T-helper 2 cell treated with Interferon-gamma antibody and Interleukin-4, amounts not matched to agents 100 ng/mL and 5 ng/mL, for 36 hours (primary cell): ENCODE measurements at regions not wholly inside any gene's neighbourhood (a gene's known extent, or its start where the extent isn't known, plus 50 kb on each side); places are given as distances from the start of the nearest gene placed in this dataset.
"Not testable (repeated sequence)": the region's sequence is repeated elsewhere in the genome, so short reads cannot be mapped to it uniquely, and the experiment has no call there.

Experiments
- intact Hi-C: fragments of 100-400 bp; cut with micrococcal nuclease; formaldehyde crosslinking; loops from one replicate; pipeline ENCODE4 v1.15.1; 2023

DNA sequence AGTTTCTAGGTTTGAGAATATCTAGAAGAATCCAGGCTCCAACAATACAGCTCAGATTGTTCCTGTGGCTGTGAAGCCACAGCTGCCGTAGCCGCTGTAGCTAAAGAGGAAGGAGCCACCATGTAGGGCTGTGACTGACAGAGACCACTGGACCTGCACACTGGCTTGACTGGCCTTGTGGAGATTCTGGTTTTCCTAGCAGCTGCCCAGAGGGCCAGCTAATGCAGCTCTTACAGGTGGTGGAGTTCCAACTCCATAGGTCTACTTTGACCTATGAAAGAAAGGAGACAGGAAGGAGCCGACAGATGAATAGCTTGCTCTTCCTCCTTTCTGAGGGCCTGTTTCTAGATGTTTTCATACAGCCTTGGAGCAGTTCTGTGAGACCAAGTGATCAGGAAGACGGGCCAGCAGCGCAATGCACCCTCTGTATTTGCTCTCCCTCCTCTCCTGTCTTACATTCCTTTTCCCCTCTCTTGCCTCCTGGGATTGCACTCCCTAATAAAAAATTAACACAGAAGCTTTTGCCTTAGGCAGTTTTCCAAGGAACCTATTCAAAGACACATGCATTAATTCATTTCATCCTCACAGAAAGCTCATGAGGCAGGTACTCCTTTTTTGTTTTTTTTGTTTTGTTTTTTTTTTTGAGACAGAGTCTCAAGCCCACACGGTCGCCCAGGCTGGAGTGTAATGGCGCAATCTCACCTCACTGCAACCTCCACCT, 51.8 kb upstream of the MYB start:
- intact Hi-C loops = loop anchor here (2.0 kb wide), 1 partner anchor 16 kb away; no protein-coding TSS in a partner anchor

GRCh38 chr6:135128268-135128914, 52.7 kb upstream of the MYB start:
- intact Hi-C loops = loop anchor here (1.0 to 2.0 kb wide), 5 partner anchors 14 to 74 kb away; partner anchors contain the start of gene HBS1L

DNA sequence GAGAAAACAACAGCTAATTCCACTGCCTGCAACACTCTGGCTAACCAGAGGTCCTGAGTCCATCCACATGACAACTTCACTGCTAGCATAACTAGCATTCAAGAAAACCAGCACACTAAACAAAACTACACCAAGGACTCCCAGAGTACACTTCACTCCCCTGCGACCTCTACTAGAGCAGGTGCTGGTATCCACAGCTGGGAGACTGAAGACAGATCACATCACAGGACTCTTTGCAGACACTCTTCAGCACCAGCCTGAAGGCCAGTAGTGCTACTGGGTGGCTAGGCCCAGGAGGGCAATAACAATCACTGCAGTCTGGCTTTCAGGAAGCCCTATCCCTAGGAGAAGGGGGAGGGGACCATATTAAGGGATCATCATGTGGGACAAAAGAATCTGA, 54.4 kb upstream of the MYB start:
- intact Hi-C loops = no loop called here

- intact Hi-C loops = no loop called here
Measured at GRCh38 chr6:135126034-135126433, 55.1 kb upstream of the MYB start.

GRCh38 chr6:135121434-135121833, 59.7 kb upstream of the MYB start:
- intact Hi-C loops = no loop called here

DNA sequence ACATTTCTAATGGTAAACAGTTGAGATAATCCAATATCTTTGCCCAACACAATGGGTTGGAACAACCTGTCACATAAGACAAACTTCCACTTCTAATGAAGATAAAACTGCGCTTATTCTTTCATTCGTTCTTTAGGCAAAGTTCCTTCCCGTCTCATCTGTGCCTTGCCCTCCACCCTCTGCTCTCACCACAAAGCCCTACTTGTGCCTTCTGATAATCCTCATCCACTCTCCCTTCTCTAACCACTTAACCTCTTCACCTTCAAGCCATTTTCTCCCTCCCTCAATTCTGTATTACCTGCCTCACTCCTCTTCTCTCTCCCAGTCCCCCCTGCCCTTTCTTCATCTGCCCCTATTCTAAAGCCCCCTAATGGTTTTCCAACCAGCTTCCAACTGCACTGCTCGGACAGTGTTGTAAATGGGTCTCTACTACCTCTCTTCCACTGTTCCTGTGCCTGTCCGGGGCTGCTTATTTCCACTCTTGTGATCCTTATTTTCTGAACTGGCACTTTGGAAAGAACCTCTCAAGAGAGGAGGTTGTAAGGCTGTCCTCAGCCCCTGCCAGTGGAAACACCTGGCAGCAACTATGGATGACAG, 62.9 kb upstream of the MYB start:
- intact Hi-C loops = loop anchor here (5.0 kb wide), 1 partner anchor 106 kb away; no protein-coding TSS in a partner anchor

DNA sequence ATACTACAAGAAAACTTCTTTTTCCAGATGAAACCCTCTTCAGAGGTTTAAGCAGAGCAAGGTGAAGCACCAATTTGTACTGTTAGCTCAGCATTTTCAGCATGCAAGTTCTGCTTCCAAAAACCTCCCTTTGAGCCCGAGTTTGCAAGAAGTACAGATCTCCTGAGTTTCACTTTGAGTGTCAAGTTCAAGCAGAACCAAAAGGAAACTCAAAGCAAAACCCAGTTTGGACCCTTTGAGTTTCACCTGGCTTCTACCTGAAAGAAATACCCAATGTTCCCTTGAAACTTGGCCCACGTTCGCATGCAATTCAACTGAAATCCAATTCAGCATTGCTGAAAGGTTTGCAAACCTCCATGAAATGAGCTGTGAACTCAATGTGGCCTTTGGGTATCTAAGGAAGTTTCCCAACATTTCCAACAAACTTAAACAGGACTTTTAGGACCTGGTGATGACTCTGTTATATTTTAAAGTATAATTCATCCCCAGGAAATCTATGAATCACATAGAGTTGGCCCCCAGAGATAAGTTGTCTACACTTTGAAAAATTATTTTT, 62.9 kb upstream of the HBS1L start:
- intact Hi-C loops = loop anchor here (5.0 kb wide), 1 partner anchor 105 kb away; no protein-coding TSS in a partner anchor

- intact Hi-C loops = loop anchor here (5.0 kb wide), 1 partner anchor 104 kb away; no protein-coding TSS in a partner anchor
Measured at GRCh38 chr6:135116571-135116970, 61.9 kb upstream of the HBS1L start.

DNA sequence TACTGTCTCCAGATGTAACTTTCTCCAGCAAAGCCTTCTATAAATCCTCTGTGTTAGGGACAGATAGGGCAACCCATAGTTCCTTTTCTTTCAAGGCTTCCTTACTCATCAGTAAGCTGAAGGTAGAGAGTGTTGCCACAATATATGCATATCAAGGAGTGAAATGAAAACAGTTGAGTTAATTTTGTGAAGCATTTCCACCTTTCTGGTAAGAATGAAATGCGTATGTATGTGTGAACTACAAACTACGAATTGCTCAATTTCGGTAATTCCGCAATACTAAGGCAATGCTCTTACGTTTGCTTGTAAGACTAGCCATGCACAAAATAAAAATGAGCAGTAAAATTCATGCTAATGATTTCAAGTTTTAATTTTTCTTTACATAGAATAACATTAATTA, 61.2 kb upstream of the HBS1L start:
- intact Hi-C loops = loop anchor here (5.0 kb wide), 1 partner anchor 104 kb away; no protein-coding TSS in a partner anchor

DNA sequence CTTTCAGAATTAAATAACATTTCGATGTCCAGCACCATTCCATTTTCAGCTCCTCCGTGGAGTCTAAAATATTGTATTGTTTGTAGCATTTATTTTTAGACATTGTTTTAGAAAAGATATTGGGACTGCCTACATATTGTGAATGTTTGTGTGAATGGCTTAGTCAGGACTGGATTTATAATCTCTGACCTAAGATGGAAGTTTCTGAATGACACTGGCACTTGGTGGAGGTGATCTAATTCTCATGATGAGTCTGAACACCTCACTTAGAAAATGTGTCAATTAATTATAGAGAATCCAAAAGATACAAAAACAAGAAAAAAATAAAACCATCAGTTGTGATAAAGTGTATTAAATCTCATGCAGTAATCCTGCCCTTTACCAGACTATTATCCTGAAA, 60.8 kb upstream of the HBS1L start:
- intact Hi-C loops = loop anchor here (5.0 kb wide), 1 partner anchor 103 kb away; no protein-coding TSS in a partner anchor

- intact Hi-C loops = loop anchor here (1.0 to 5.0 kb wide), 5 partner anchors 14 to 102 kb away; no protein-coding TSS in a partner anchor
Measured at GRCh38 chr6:135114355-135115145, 59.9 kb upstream of the HBS1L start.

GRCh38 chr6:135113860-135114259, 59.2 kb upstream of the HBS1L start:
- intact Hi-C loops = loop anchor here (1.0 kb wide), 4 partner anchors 14 to 69 kb away; no protein-coding TSS in a partner anchor

DNA sequence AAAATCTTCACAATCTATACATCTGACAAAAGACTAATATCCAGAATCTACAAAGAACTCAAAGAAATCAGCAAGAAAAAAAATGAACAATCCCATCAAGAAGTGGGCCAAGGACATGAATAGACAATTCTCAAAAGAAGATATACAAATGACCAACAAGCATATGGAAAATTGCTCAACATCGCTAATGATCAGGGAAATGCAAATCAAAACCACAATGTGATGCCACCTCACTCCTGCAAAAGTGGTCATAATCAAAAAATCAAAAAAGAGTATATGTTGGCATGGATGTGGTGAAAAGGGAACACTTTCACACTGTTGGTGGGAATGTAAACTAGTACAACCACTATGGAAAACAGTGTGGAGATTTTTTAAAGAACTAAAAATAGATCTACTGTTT, 58.3 kb upstream of the HBS1L start:
- intact Hi-C loops = not testable (repeated sequence)

DNA sequence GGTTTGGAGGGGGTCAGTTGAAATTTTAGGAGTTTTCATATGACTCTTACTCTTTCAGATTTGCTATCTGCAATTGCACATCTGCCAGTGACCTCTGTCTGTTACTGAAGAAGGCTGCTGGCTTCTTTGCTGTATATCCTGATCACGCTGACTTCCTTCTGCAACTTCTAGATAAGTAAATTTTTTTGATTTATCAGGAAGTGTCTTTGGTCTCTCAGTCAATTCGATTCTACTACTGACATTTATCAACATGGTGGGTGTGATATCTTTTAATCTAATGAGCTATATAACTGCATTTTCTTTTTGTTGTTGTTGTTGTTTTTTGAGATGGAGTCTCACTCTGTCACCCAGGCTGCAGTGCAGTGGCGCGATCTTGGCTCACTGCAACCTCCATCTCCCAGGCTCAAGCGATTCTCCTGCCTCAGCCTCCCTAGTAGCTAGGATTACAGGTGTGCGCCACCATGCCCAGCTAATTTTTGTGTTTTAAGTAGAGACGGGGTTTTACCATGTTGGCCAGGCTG, 55.7 kb upstream of the HBS1L start:
- intact Hi-C loops = not testable (repeated sequence)

GRCh38 chr6:135109761-135110160, 55.1 kb upstream of the HBS1L start:
- intact Hi-C loops = no loop called here

- intact Hi-C loops = no loop called here
Measured at GRCh38 chr6:135108692-135109091, 54.1 kb upstream of the HBS1L start.

DNA sequence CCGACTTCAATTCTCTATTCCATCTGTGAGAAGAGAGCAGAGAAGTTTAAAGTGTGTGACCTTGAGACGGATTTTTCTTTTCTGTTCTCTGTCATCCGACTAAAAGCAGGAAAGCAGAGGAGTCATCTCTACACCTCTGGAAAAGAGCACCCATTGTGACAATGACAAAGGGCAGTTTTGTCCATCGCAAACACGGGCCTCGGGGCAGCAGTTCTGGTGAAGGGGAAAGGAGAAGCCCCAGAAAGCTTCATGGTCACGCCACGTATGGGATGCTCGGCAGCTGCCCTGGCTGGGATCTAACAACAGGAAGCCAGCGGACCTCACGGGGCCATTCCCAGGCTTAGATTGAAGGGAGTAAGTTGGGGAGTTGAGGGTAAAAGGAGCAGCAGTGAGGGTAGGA, 52.0 kb upstream of the HBS1L start:
- intact Hi-C loops = no loop called here

DNA sequence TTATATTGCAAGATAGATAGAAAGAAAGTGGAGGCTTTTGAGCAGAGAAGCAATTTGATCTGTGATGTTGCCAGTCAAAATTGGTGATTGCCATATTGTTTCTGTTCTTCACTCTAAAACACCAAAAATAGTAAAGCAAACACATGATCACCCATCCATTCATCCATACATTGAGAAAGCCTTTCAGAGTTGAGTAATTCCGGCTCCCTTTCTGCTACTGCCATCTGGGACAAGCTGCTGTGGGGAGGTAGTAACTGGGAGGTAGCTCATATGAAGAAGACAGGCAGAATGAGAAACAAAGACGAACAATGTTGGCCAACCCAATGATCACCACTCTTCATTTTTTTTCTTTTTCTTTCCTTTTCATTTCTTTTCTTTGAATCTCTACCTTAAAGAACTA, 51.1 kb upstream of the HBS1L start:
- intact Hi-C loops = no loop called here

- intact Hi-C loops = no loop called here
Measured at GRCh38 chr6:135105299-135105698, 50.7 kb upstream of the HBS1L start.
